Upper lobe of right lung (tissue), 1 donor: ENCODE measurements at regions not wholly inside any gene's neighbourhood (a gene's known extent, or its start where the extent isn't known, plus 50 kb on each side); places are given as distances from the start of the nearest gene placed in this dataset.

Source experiments
- ATAC-seq: fragments of 200-7000 bp; cut with Tn5 transposase; one replicate; pipeline ENCODE4 v1.9.1; 2020; ENCODE audit warnings: mild to moderate bottlenecking, moderate library complexity
- DNase-seq: peaks from one replicate; pipeline ENCODE4 v3.0.0-alpha.2; 2020
- H3K27ac ChIP-seq: fragments of 200-600 bp; one replicate; pipeline ENCODE4 v1.8.0; 2022
- H3K27me3 ChIP-seq: fragments of 200-600 bp; one replicate; pipeline ENCODE4 v1.8.0; 2022; ENCODE audit warnings: mild to moderate bottlenecking
- H3K36me3 ChIP-seq: fragments of 200-600 bp; one replicate; pipeline ENCODE4 v1.8.0; 2022
- H3K4me1 ChIP-seq: fragments of 200-600 bp; one replicate; pipeline ENCODE4 v1.8.0; 2022
- H3K4me3 ChIP-seq: fragments of 200-600 bp; one replicate; pipeline ENCODE4 v1.8.0; 2022; ENCODE audit warnings: mild to moderate bottlenecking
- H3K9me3 ChIP-seq: fragments of 200-600 bp; one replicate; pipeline ENCODE4 v1.8.0; 2022
- intact Hi-C: fragments of 100-400 bp; cut with DNase I; formaldehyde crosslinking; loops from one replicate; pipeline ENCODE4 v1.11.0; 2022
- TF ChIP-seq, protein P1 (sequence below): fragments of 200-600 bp; IDR thresholded peaks from one replicate; pipeline ENCODE4 v1.8.0; 2022; ENCODE audit warnings: antibody characterized with exemption
- donor health status: DM: no; HTN: yes; CAD: no; lungs with severe emphysema.

DNA sequence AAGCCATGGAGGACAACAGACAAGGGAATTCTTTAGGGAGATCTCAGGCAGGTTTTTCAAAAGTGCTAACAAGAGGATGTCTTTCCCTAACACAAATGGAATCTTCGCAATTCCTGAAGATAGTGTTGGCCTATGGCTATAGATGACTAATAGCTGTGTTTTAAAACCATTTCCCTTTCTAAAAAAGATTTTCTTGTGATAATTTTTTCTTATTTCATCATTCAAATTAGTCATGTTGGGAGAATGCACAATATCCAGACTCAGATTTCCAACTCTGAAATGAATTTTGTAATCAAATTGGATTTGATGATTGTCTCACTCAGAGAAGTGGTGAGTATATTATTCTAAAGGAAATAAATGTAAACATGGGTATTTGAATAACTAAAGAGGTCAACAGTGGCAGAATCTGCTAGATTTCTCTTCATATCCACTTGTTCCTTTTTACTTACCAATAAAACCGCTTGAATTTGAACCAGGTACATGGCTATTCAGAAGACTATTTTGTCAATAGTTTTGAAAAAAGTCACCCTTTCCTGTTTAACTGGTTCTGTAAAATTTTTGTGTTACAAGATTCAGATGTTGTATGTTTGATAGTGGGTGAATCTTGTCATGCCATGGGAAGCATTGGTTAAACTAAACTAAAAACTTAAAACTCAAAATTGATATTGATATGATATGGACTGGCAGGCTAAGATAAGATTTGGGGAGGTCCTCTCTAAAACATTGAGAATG is 1223.7 kb upstream of the EYS start:
- Histone ChIP-seq H3K27me3 (no peaks in the 10 kb centered on the region), H3K4me3 (no peak overlapping the region), H3K27ac (no peak overlapping the region), H3K36me3 (no peaks in the 10 kb centered on the region), H3K4me1 (no peaks in the 10 kb centered on the region), H3K9me3 (peaks cover 3% of the 10 kb centered on the region)
- intact Hi-C loops = no loop called here
- no peak for DNase-seq
- ATAC-seq = no peak
- TF ChIP-seq, protein P1, sequence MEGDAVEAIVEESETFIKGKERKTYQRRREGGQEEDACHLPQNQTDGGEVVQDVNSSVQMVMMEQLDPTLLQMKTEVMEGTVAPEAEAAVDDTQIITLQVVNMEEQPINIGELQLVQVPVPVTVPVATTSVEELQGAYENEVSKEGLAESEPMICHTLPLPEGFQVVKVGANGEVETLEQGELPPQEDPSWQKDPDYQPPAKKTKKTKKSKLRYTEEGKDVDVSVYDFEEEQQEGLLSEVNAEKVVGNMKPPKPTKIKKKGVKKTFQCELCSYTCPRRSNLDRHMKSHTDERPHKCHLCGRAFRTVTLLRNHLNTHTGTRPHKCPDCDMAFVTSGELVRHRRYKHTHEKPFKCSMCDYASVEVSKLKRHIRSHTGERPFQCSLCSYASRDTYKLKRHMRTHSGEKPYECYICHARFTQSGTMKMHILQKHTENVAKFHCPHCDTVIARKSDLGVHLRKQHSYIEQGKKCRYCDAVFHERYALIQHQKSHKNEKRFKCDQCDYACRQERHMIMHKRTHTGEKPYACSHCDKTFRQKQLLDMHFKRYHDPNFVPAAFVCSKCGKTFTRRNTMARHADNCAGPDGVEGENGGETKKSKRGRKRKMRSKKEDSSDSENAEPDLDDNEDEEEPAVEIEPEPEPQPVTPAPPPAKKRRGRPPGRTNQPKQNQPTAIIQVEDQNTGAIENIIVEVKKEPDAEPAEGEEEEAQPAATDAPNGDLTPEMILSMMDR = no peak

DNA sequence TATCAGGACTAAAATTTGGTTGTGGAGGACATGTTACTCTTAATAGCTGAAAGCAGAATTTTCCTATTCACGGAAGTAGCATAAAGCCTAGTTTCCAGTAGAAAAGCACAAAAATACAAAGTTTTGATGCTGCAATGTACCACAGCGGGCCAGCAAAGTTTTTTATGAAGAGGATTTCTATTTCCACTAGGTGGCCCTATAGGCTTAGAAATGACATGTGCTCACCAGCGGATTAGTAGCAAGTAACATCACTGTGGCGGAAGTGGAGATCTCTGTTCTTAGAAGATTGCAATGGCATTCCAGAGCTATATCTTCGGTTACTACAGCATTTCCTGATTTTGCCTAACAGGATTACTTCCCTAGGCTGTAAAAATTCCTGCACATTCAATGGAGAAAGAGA is 1219.0 kb upstream of the EYS start:
- no peak overlapping the region for H3K27ac ChIP-seq
- no peak for DNase-seq
- H3K4me3 ChIP-seq = no peak overlapping the region
- no peaks in the 10 kb centered on the region for H3K36me3 ChIP-seq
- intact Hi-C loops = no loop called here
- TF ChIP-seq, protein P1 = no peak
- peaks cover 18% of the 10 kb centered on the region for H3K9me3 ChIP-seq
- no peaks in the 10 kb centered on the region for H3K4me1 ChIP-seq
- H3K27me3 ChIP-seq = no peaks in the 10 kb centered on the region
- ATAC-seq = no peak

DNA sequence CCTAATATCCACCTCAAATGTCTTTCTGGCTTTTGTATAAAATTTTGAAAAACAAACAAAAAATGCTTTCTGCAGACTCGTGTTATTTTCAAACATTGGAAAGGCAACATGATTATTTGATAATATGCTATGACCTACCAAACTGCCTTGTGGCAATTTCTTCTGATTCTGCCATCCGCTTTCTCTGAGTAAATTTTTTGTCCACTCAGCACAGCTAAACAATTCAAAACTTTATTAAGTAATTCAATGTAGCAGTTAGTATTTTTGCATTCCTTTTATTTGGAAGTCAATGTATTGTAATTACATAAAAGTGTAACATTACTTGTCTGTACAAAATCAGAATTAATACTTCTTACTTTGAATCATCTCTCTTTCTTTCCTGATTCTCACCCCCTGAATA is 1206.6 kb upstream of the EYS start:
- ATAC-seq = no peak

DNA sequence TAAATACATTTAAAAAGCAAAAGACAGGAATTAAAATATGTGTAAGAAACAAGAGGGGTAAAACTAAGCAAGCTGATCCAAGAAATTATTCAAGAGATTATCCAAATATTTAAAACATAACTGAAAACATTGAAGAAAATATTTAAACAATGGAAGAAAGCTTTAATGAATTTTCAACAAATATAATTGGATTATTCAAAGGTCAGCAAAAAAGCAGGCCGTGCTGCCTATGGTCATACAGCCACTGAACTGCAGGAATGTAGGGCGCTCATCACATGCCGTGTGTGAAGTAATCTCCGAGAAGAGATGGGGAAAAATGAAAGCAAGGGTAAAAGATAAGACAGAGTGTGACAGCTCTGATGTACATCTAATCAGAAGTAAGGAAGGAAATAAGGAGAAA is 1195.4 kb upstream of the EYS start:
- Histone ChIP-seq H3K4me1 (no peaks in the 10 kb centered on the region), H3K9me3 (peaks cover under 1% of the 10 kb centered on the region), H3K27me3 (no peaks in the 10 kb centered on the region), H3K4me3 (no peak overlapping the region), H3K36me3 (no peaks in the 10 kb centered on the region), H3K27ac (no peak overlapping the region)
- no peak for DNase-seq
- intact Hi-C loops = no loop called here
- TF ChIP-seq, protein P1 = no peak
- no peak for ATAC-seq

More for the DNA sequence above, 1206.6 kb upstream of the EYS start:
- Histone ChIP-seq H3K4me3 (no peak overlapping the region), H3K27me3 (no peaks in the 10 kb centered on the region), H3K9me3 (no peaks in the 10 kb centered on the region), H3K27ac (no peak overlapping the region), H3K36me3 (no peaks in the 10 kb centered on the region), H3K4me1 (no peaks in the 10 kb centered on the region)
- DNase-seq = no peak
- intact Hi-C loops = no loop called here
- TF ChIP-seq, protein P1 = no peak

DNA sequence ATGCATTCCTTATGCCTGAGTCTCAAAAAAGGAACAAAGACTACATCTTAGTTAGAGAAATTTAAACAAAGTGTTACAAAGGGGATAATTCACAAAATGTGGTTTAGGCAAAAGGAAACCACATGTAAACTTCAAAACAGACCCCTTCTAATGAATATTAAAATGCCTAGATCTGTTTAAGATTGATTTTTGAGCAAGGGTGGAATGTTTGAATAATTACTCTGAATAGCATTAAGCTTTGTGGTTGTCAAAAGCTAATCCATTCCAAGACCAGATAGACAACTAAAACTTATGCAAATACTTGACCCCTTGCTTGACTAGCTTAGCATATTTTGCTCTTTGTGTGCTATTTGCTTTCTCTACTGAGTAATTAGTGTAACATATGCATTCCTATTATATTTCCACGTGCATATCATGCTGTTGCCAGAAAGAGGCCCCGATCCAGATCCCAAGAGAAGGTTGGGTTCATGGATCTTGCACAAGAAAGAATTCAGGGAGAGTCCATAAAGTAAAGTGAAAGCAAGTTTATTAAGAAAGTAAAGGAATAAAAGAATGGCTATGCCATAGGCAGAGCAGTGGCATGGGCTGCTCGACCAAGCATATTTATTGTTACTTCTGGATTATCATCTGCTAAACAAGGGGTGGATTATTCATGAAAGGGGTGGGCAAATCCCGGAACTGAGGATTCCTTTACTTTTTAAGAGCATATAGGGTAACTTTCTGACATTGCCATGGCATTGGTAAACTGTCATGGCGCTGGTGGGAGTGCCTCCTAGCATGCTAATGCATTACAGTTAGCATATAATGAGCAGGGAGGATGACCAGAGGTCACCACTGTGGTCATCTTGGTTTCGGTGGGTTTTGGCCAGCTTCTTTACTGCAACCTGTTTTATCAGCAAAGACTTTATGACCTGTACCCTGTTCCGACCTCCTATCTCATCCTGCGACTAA is 1193.4 kb upstream of the EYS start:
- DNase-seq = no peak
- intact Hi-C loops = no loop called here
- peaks cover 7% of the 10 kb centered on the region for H3K9me3 ChIP-seq
- no peak for ATAC-seq
- H3K4me1 ChIP-seq = no peaks in the 10 kb centered on the region
- H3K36me3 ChIP-seq = no peaks in the 10 kb centered on the region
- TF ChIP-seq, protein P1 = no peak
- no peak overlapping the region for H3K4me3 ChIP-seq
- H3K27me3 ChIP-seq = no peaks in the 10 kb centered on the region
- H3K27ac ChIP-seq = no peak overlapping the region
